OCI-LY7 (cell line): ENCODE measurements at regions not wholly inside any gene's neighbourhood (a gene's known extent, or its start where the extent isn't known, plus 50 kb on each side); places are given as distances from the start of the nearest gene placed in this dataset.

Source experiments
- BruUV-seq: library from RNA; stranded (reverse); fragments of 400-500 nt; replicated peaks from 2 replicates; lab custom pipeline; 2021; lab: Mats Ljungman, UMichigan
- CTCF ChIA-PET: fragments of 300-600 bp; sonication (Branson Sonifier 250); formaldehyde crosslinking; loops from one replicate; lab custom pipeline; 2022; ENCODE audit warnings: antibody characterized with exemption; ENCODE audit not compliant: unreplicated experiment; lab: Charles Lee
- POLR2A ChIA-PET: fragments of 300-600 bp; sonication (Branson Sonifier 250); formaldehyde crosslinking; loops from one replicate; lab custom pipeline; 2022; ENCODE audit warnings: antibody characterized with exemption; lab: Charles Lee
- DNase-seq: peaks from one replicate; pipeline ENCODE4 v3.0.0-alpha.2; 2015; ENCODE audit warnings: low spot score
- H2AFZ ChIP-seq: fragments of 200-600 bp; sonication (generic), shearing (Covaris generic); 2 replicates; pipeline ENCODE4 v1.6.1; 2014; ENCODE audit warnings: mild to moderate bottlenecking, antibody characterized with exemption, low read length, moderate library complexity
- H3K27ac ChIP-seq: fragments of 200-600 bp; sonication (generic); 2 replicates; pipeline ENCODE4 v1.5.1; 2014; ENCODE audit warnings: mixed run types, low read depth, mild to moderate bottlenecking, moderate library complexity, low read length, inconsistent platforms; ENCODE audit not compliant: poor library complexity, severe bottlenecking
- H3K36me3 ChIP-seq: fragments of 200-600 bp; sonication (generic); 2 replicates; pipeline ENCODE4 v1.6.1; 2014; ENCODE audit warnings: mild to moderate bottlenecking, antibody characterized with exemption, low read length, moderate library complexity, mixed read lengths; ENCODE audit not compliant: insufficient read depth
- H3K4me1 ChIP-seq: fragments of 200-600 bp; sonication (generic); 2 replicates; pipeline ENCODE4 v1.5.1; 2014; ENCODE audit warnings: mild to moderate bottlenecking, low read length; ENCODE audit not compliant: insufficient read depth, poor library complexity, severe bottlenecking
- H3K4me2 ChIP-seq: fragments of 200-600 bp; sonication (generic); 2 replicates; pipeline ENCODE4 v1.6.1; 2014; ENCODE audit warnings: mild to moderate bottlenecking, low read length
- H3K4me3 ChIP-seq: fragments of 200-600 bp; sonication (generic); 2 replicates; pipeline ENCODE4 v1.5.1; 2014; ENCODE audit warnings: mild to moderate bottlenecking, low read depth, low read length; ENCODE audit not compliant: poor library complexity, severe bottlenecking
- H3K79me2 ChIP-seq: fragments of 200-600 bp; sonication (generic); 2 replicates; pipeline ENCODE4 v1.6.1; 2016; ENCODE audit warnings: low read depth, mild to moderate bottlenecking, low read length, moderate library complexity, mixed read lengths; ENCODE audit not compliant: insufficient read depth
- H3K9me2 ChIP-seq: fragments of 200-600 bp; sonication (generic); 2 replicates; pipeline ENCODE4 v1.6.1; 2016; ENCODE audit warnings: mild to moderate bottlenecking, low read length, mixed read lengths; ENCODE audit not compliant: insufficient read depth
- H3K9me3 ChIP-seq: fragments of 200-600 bp; sonication (generic); 2 replicates; pipeline ENCODE4 v1.6.1; 2014; ENCODE audit warnings: mild to moderate bottlenecking, mixed run types, low read length, mixed read lengths
- H4K20me1 ChIP-seq: fragments of 200-600 bp; sonication (generic); 2 replicates; pipeline ENCODE4 v1.6.1; 2014; ENCODE audit warnings: mild to moderate bottlenecking, antibody characterized with exemption, low read length, moderate library complexity, mixed read lengths; ENCODE audit not compliant: insufficient read depth
- EZH2phosphoT487 ChIP-seq: fragments of 200-600 bp; sonication (generic); IDR thresholded peaks from 2 replicates; pipeline ENCODE4 v1.6.1; 2018; ENCODE audit warnings: low read depth, borderline replicate concordance, mild to moderate bottlenecking, mixed run types, antibody characterized with exemption, low read length, moderate library complexity, mixed read lengths
- intact Hi-C: fragments of 100-400 bp; cut with micrococcal nuclease; formaldehyde crosslinking; loops from one replicate; pipeline ENCODE4 v1.10.0; 2022; ENCODE audit not compliant: unreplicated experiment
- TF ChIP-seq, protein P1 (sequence below): fragments of 200-600 bp; sonication (generic); conservative IDR thresholded peaks from 2 replicates; pipeline ENCODE4 v1.5.1; 2014; ENCODE audit warnings: mild to moderate bottlenecking, antibody characterized with exemption, low read length, moderate library complexity, mixed read lengths

DNA sequence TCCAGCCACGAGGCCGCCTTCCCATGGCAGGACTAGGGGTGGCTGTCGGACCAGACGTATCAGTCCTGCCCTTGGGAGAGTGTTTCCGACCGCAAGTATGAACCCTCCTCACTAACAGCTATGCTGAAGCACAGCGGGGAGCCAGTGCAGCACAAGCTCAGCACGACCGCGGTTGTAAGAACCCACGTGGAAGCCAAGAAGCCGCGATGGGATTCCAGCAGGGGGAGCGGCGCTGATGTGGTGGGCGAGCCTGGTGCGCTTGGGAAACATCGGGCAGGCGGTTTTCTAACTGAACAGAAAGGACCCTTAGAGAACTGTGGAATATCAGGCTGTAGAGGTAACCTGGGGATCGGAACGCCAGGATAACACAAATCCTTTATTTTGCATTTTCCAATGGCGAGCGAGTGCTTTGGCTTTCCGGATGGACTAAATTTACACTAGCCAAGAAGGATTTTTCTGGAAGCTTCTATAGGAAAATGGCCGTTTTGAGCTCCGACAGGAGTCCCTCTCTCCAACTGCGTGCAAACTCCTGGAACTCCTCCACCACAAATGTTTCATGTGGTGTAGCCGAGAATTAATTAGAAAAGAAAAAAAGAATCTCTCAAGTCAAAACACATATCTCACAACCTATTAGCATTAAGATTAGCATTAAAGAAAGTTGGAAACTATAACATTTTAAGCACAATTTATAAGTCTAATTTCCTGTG is 132.0 kb upstream of the MYCN start:
- Histone ChIP-seq H3K27ac (no peak overlapping the region), H3K4me1 (no peaks in the 10 kb centered on the region), H3K79me2 (no peaks in the 10 kb centered on the region), H3K4me3 (no peak overlapping the region), H3K9me3 (no peaks in the 10 kb centered on the region), H3K36me3 (no peaks in the 10 kb centered on the region), H4K20me1 (no peaks in the 10 kb centered on the region), H3K9me2 (no peaks in the 10 kb centered on the region), H2AFZ (no peak overlapping the region), H3K4me2 (no peak overlapping the region)
- POLR2A ChIA-PET: no interaction called here
- BruUV-seq: no TSS peak
- TF ChIP-seq, protein P1, sequence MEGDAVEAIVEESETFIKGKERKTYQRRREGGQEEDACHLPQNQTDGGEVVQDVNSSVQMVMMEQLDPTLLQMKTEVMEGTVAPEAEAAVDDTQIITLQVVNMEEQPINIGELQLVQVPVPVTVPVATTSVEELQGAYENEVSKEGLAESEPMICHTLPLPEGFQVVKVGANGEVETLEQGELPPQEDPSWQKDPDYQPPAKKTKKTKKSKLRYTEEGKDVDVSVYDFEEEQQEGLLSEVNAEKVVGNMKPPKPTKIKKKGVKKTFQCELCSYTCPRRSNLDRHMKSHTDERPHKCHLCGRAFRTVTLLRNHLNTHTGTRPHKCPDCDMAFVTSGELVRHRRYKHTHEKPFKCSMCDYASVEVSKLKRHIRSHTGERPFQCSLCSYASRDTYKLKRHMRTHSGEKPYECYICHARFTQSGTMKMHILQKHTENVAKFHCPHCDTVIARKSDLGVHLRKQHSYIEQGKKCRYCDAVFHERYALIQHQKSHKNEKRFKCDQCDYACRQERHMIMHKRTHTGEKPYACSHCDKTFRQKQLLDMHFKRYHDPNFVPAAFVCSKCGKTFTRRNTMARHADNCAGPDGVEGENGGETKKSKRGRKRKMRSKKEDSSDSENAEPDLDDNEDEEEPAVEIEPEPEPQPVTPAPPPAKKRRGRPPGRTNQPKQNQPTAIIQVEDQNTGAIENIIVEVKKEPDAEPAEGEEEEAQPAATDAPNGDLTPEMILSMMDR: no peak
- TF ChIP-seq EZH2phosphoT487: no peak
- DNase-seq: no peak
- intact Hi-C loops: no loop called here
- CTCF ChIA-PET: no interaction called here

DNA sequence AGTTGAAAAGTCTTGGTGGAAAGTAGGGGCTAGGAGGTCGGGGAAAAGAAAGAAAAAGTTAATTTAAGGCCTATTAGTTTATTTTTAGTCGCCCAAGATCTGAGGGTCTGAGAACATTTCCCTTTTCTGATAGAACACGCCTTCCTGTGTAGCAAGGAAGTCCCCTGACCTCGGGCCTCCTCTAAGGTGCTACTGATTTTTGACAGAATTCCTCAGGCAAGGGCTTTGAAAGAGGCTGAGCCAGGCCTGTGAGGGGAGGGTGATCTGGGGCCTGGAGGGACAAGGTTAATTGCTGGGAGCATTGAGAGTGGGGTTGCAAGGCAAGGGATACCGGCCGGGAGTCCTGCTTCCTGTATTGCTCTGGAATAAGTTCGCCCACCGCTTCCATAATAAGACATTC is 131.4 kb upstream of the MYCN start:
- CTCF ChIA-PET: no interaction called here
- Histone ChIP-seq H3K36me3 (no peaks in the 10 kb centered on the region), H3K9me3 (no peaks in the 10 kb centered on the region), H3K79me2 (no peaks in the 10 kb centered on the region), H3K4me1 (no peaks in the 10 kb centered on the region), H3K9me2 (no peaks in the 10 kb centered on the region), H3K27ac (no peak overlapping the region), H4K20me1 (no peaks in the 10 kb centered on the region), H2AFZ (no peak overlapping the region), H3K4me3 (no peak overlapping the region), H3K4me2 (no peak overlapping the region)
- intact Hi-C loops: no loop called here
- no peak for DNase-seq
- POLR2A ChIA-PET: interaction anchor here (1.3 kb wide), 1 partner anchor 16 kb away, joined by 3 read pairs; no protein-coding TSS in a partner anchor
- BruUV-seq: no TSS peak
- TF ChIP-seq, protein P1: no peak
- TF ChIP-seq EZH2phosphoT487: no peak

GRCh38 chr2:15809404-15809803 is 130.9 kb upstream of the MYCN start:
- intact Hi-C loops: no loop called here
- Histone ChIP-seq H3K4me2 (no peak overlapping the region), H2AFZ (no peak overlapping the region), H3K4me1 (no peaks in the 10 kb centered on the region), H3K36me3 (no peaks in the 10 kb centered on the region), H3K4me3 (no peak overlapping the region), H3K9me3 (no peaks in the 10 kb centered on the region), H3K27ac (no peak overlapping the region), H4K20me1 (no peaks in the 10 kb centered on the region), H3K9me2 (no peaks in the 10 kb centered on the region), H3K79me2 (no peaks in the 10 kb centered on the region)
- BruUV-seq: no TSS peak
- POLR2A ChIA-PET: interaction anchor here (1.3 kb wide), 1 partner anchor 16 kb away, joined by 3 read pairs; no protein-coding TSS in a partner anchor
- TF ChIP-seq, protein P1: no peak
- TF ChIP-seq EZH2phosphoT487: no peak
- DNase-seq: no peak
- CTCF ChIA-PET: no interaction called here
